Neuronal stem cell (in vitro differentiated cells): ENCODE measurements at regions not wholly inside any gene's neighbourhood (a gene's known extent, or its start where the extent isn't known, plus 50 kb on each side); places are given as distances from the start of the nearest gene placed in this dataset.

Experiments used
- DNase-seq: peaks from one replicate; pipeline ENCODE4 v3.0.0-alpha.2; 2013; ENCODE audit warnings: low spot score
- H2AFZ ChIP-seq: one replicate; pipeline ENCODE4 v1.6.1; 2013; ENCODE audit warnings: mild to moderate bottlenecking, low read length, inconsistent platforms
- H2AK5ac ChIP-seq: 2 replicates; pipeline ENCODE4 v1.6.1; 2013; ENCODE audit warnings: low read depth, mild to moderate bottlenecking, inconsistent platforms, low read length, moderate library complexity, mixed read lengths
- H2BK120ac ChIP-seq: 2 replicates; pipeline ENCODE4 v1.6.1; 2013; ENCODE audit warnings: low read depth, mild to moderate bottlenecking, inconsistent platforms, low read length, moderate library complexity, mixed read lengths
- H2BK12ac ChIP-seq: one replicate; pipeline ENCODE4 v1.6.1; 2013; ENCODE audit warnings: low read length, inconsistent platforms
- H2BK15ac ChIP-seq: 2 replicates; pipeline ENCODE4 v1.6.1; 2013; ENCODE audit warnings: mild to moderate bottlenecking, low read length, inconsistent platforms, mixed read lengths
- H2BK5ac ChIP-seq: one replicate; pipeline ENCODE4 v1.6.1; 2013; ENCODE audit warnings: inconsistent platforms, mild to moderate bottlenecking, low read length, moderate library complexity
- H3K14ac ChIP-seq: one replicate; pipeline ENCODE4 v1.6.1; 2013; ENCODE audit warnings: low read length, inconsistent platforms
- H3K18ac ChIP-seq: 2 replicates; pipeline ENCODE4 v1.6.1; 2013; ENCODE audit warnings: low read length, inconsistent platforms
- H3K23ac ChIP-seq: 2 replicates; pipeline ENCODE4 v1.6.1; 2013; ENCODE audit warnings: low read depth, mild to moderate bottlenecking, mixed read lengths, low read length, inconsistent platforms; ENCODE audit not compliant: poor library complexity
- H3K27ac ChIP-seq: replicated peaks from 3 replicates; pipeline ENCODE4 v1.5.1; 2013; ENCODE audit warnings: low read length, inconsistent platforms
- H3K27me3 ChIP-seq, 3 experiments: 2 replicates each; pipeline ENCODE4 v1.6.1; 2013; ENCODE audit warnings: low read length in 3 of 3, mild to moderate bottlenecking in 2 of 3, inconsistent platforms in 1 of 3, low read depth in 1 of 3, mixed read lengths in 1 of 3, moderate library complexity in 1 of 3; ENCODE audit not compliant: control insufficient read depth in 3 of 3, insufficient read depth in 3 of 3
- H3K36me3 ChIP-seq, 2 donors: replicated peaks in 1 of 2; 2 replicates each; pipeline ENCODE4 v1.6.1; 2013; ENCODE audit warnings: low read length in 2 of 2; ENCODE audit not compliant: control insufficient read depth in 2 of 2, insufficient read depth in 2 of 2
- H3K4ac ChIP-seq: 2 replicates; pipeline ENCODE4 v1.6.1; 2013; ENCODE audit warnings: inconsistent platforms, mild to moderate bottlenecking, low read length, moderate library complexity
- H3K4me1 ChIP-seq, 2 donors: 1 replicate in 1 of 2; 2 replicates in 1 of 2; pipeline ENCODE4 v1.6.1; 2013; ENCODE audit warnings: low read length in 2 of 2, low read depth in 1 of 2; ENCODE audit not compliant: control insufficient read depth in 2 of 2, insufficient read depth in 1 of 2
- H3K4me2 ChIP-seq: one replicate; pipeline ENCODE4 v1.6.1; 2013; ENCODE audit warnings: mild to moderate bottlenecking, low read length, inconsistent platforms; ENCODE audit not compliant: insufficient read depth, poor library complexity, severe bottlenecking
- H3K4me3 ChIP-seq, 2 donors: 2 replicates each; pipeline ENCODE4 v1.5.1; 2013; ENCODE audit warnings: low read length in 2 of 2, mild to moderate bottlenecking in 2 of 2, inconsistent platforms in 1 of 2, moderate library complexity in 1 of 2
- H3K79me1 ChIP-seq: one replicate; pipeline ENCODE4 v1.6.1; 2013; ENCODE audit warnings: low read depth, mild to moderate bottlenecking, inconsistent platforms, low read length, moderate library complexity
- H3K9ac ChIP-seq: one replicate; pipeline ENCODE4 v1.6.1; 2013; ENCODE audit warnings: mild to moderate bottlenecking, low read depth, low read length, inconsistent platforms; ENCODE audit not compliant: poor library complexity
- H3K9me3 ChIP-seq, 2 donors: replicated peaks in 1 of 2; 2 replicates each; pipeline versions ENCODE3 to v1.6.1; 2013; ENCODE audit warnings: low read length in 2 of 2, mild to moderate bottlenecking in 2 of 2, inconsistent platforms in 1 of 2, low read depth in 1 of 2, mixed read lengths in 1 of 2, moderate library complexity in 1 of 2; ENCODE audit not compliant: control insufficient read depth in 2 of 2, insufficient read depth in 1 of 2
- H4K8ac ChIP-seq: one replicate; pipeline ENCODE4 v1.6.1; 2013; ENCODE audit warnings: low read depth, mild to moderate bottlenecking, inconsistent platforms, low read length, moderate library complexity
- H4K91ac ChIP-seq: one replicate; pipeline ENCODE4 v1.6.1; 2013; ENCODE audit warnings: low read length, low read depth, mild to moderate bottlenecking, inconsistent platforms; ENCODE audit not compliant: poor library complexity
- WGBS, 2 donors: extraction: QIAGEN DNeasy Blood & Tissue Kit; methylation state at CpG; one replicate each; pipeline ENCODE4 v1.1.7; 2013; ENCODE audit warnings: missing lambda C conversion rate in 2 of 2, mixed read lengths in 1 of 2; ENCODE audit not compliant: insufficient read length in 2 of 2, insufficient replicate concordance in 1 of 2; ENCODE audit errors: extremely low coverage in 2 of 2; 5-methylcytosine and 5-hydroxymethylcytosine counted together

GRCh38 chr2:126751477-126751876 is 95.5 kb downstream of the GYPC start:
- no peaks in the 10 kb centered on the region for H3K79me1 ChIP-seq
- H3K4me3 ChIP-seq = no peak overlapping the region
- H2BK12ac ChIP-seq = no peak overlapping the region
- no peak overlapping the region for H3K14ac ChIP-seq
- no peak overlapping the region for H3K18ac ChIP-seq
- DNase-seq = no peak
- H2BK5ac ChIP-seq = no peak overlapping the region
- no peak overlapping the region for H4K91ac ChIP-seq
- no peak overlapping the region for H3K27ac ChIP-seq
- H3K9ac ChIP-seq = no peak overlapping the region
- H2BK15ac ChIP-seq = no peak overlapping the region
- no peaks in the 10 kb centered on the region for H3K36me3 ChIP-seq
- H3K9me3 ChIP-seq = peaks cover 0 to 2% of the 10 kb centered on the region in 2 donors
- no peak overlapping the region for H3K4me2 ChIP-seq
- H4K8ac ChIP-seq = no peak overlapping the region
- H2AK5ac ChIP-seq = no peak overlapping the region
- H2AFZ ChIP-seq = no peak overlapping the region
- no peaks in the 10 kb centered on the region for H3K27me3 ChIP-seq
- H3K4ac ChIP-seq = no peak overlapping the region
- no peak overlapping the region for H3K23ac ChIP-seq
- no CpG with 5 or more reads among the region's 4 CpGs for WGBS, 2 donors
- no peaks in the 10 kb centered on the region for H3K4me1 ChIP-seq
- no peak overlapping the region for H2BK120ac ChIP-seq

DNA sequence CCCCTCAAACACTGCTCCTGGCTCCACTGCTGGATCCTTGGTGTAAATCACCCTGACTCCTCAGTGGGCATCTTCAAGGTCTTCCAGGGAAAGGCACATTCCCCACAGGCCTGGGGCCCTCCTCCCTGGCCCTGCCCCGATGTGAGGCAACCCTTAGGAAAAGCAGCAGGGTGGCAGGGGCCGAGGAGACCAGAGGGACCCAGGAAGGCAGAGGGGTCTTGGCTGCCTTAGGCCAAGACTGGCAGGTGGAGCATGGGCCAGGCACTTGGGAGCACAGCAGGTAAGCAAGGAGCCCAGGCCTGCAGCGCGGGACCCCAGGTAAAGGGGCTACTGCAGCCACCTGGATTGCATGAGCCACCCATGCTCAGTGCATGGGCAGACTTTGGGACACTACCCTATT is 96.9 kb downstream of the GYPC start:
- no peak for DNase-seq
- Histone ChIP-seq H2BK15ac (no peak overlapping the region), H2AK5ac (no peak overlapping the region), H3K9me3 (peaks cover 0 to 2% of the 10 kb centered on the region in 2 donors), H3K4me2 (no peak overlapping the region), H3K27ac (no peak overlapping the region), H2AFZ (no peak overlapping the region), H3K4me3 (no peak overlapping the region), H3K4ac (no peak overlapping the region), H3K4me1 (no peaks in the 10 kb centered on the region), H2BK5ac (no peak overlapping the region), H3K23ac (peak overlapping the region; percentile 56), H3K9ac (no peak overlapping the region), H4K8ac (no peak overlapping the region), H2BK120ac (peak overlapping the region; percentile 21), H2BK12ac (no peak overlapping the region), H3K79me1 (no peaks in the 10 kb centered on the region), H3K36me3 (no peaks in the 10 kb centered on the region), H3K18ac (peak overlapping the region; percentile 70), H3K14ac (no peak overlapping the region), H4K91ac (no peak overlapping the region), H3K27me3 (no peaks in the 10 kb centered on the region)
- no CpG with 5 or more reads among the region's 4 CpGs for whole genome bisulfite sequencing, 2 donors

GRCh38 chr2:126753501-126754212 is 97.7 kb downstream of the GYPC start:
- no peak overlapping the region for H3K9ac ChIP-seq
- peak overlapping the region; percentile 21 for H2BK120ac ChIP-seq
- no peak overlapping the region for H4K91ac ChIP-seq
- H3K9me3 ChIP-seq = peaks cover 0 to 2% of the 10 kb centered on the region in 2 donors
- H3K4me2 ChIP-seq = no peak overlapping the region
- peak overlapping the region; percentile 62 for H3K23ac ChIP-seq
- H2AK5ac ChIP-seq = no peak overlapping the region
- peak overlapping the region; percentile 50 for H3K14ac ChIP-seq
- no peak overlapping the region for H3K27ac ChIP-seq
- no peaks in the 10 kb centered on the region for H3K27me3 ChIP-seq
- WGBS, 2 donors = no CpG with 5 or more reads among the region's 11 CpGs
- no peaks in the 10 kb centered on the region for H3K79me1 ChIP-seq
- H3K4me1 ChIP-seq = no peaks in the 10 kb centered on the region
- no peaks in the 10 kb centered on the region for H3K36me3 ChIP-seq
- peak overlapping the region; percentile 54 for H3K4ac ChIP-seq
- no peak for DNase-seq
- H2BK12ac ChIP-seq = no peak overlapping the region
- no peak overlapping the region for H2BK15ac ChIP-seq
- no peak overlapping the region for H4K8ac ChIP-seq
- no peak overlapping the region for H2AFZ ChIP-seq
- no peak overlapping the region for H2BK5ac ChIP-seq
- H3K4me3 ChIP-seq = no peak overlapping the region
- no peak overlapping the region for H3K18ac ChIP-seq

DNA sequence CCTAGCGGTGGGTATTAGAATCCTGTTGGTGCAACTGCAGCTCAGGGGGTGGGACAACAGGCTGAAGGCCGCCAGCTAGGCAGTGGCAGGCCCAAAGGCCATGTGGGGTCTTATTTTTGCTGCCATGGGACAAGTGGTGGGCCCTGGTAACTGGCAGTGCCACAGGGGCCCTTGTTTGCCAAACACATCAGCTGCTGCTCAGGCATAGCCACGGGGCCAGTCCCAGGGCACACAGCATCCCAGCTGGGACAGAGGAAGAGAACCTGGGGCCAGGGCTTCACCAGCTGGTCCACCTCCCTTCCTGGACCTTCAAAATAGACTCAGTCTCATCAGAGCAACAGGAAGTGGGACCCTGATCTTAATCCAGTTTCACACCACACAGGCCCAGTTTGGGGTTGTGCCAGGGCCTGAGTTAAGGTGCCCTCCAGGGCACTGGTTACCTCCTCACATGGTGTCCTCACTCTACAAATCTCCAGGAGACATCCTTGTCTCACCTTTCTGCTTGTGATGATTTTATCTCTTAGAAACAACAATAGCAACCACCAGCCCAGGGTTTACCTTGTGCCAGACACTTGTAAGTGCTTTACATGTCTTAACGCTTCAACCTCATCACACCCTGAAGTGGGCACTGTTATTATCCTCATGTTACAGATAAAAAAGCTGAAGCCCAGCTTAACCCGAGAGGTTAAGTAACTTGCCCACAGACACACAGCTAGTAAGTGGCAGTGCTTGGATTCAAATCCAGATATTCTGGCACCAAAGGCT is 98.5 kb downstream of the GYPC start:
- Histone ChIP-seq H3K9ac (no peak overlapping the region), H3K9me3 (peaks cover 0 to 2% of the 10 kb centered on the region in 2 donors), H3K36me3 (no peaks in the 10 kb centered on the region), H3K4ac (no peak overlapping the region), H2BK12ac (no peak overlapping the region), H4K8ac (no peak overlapping the region), H3K14ac (no peak overlapping the region), H2AFZ (no peak overlapping the region), H3K23ac (no peak overlapping the region), H2BK15ac (no peak overlapping the region), H2AK5ac (no peak overlapping the region), H4K91ac (no peak overlapping the region), H2BK5ac (no peak overlapping the region), H2BK120ac (no peak overlapping the region), H3K4me2 (no peak overlapping the region), H3K4me1 (no peaks in the 10 kb centered on the region), H3K4me3 (no peak overlapping the region), H3K27me3 (no peaks in the 10 kb centered on the region), H3K18ac (no peak overlapping the region), H3K27ac (no peak overlapping the region), H3K79me1 (no peaks in the 10 kb centered on the region)
- DNase-seq = no peak
- WGBS, 2 donors = no CpG with 5 or more reads among the region's 5 CpGs
